GM21367 (cell line): ENCODE measurements at regions not wholly inside any gene's neighbourhood (a gene's known extent, or its start where the extent isn't known, plus 50 kb on each side); places are given as distances from the start of the nearest gene placed in this dataset.

Source experiments
- ATAC-seq: cut with Tn5 transposase; IDR thresholded peaks from one replicate; pipeline ENCODE4 v1.9.1; 2021; ENCODE audit not compliant: unreplicated experiment

DNA sequence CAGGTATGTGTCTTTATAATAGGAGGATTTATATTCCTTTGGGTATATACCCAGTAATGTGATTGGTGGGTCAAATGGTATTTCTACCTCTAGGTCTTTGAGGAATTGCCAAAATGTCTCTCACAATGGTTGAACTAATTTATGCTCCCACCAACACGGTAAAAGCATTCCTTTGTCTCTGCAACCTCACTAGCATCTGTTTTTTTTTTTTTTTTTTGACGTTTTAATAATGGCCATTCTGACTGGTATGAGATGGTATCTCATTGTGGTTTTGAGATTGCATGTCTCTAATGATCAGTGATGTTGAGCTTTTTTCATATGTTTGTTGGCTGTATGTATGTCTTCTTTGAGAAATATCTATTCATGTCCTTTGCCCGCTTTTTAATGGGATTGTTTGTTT, 144.9 kb upstream of the RGS17 start:
- ATAC-seq = no peak

DNA sequence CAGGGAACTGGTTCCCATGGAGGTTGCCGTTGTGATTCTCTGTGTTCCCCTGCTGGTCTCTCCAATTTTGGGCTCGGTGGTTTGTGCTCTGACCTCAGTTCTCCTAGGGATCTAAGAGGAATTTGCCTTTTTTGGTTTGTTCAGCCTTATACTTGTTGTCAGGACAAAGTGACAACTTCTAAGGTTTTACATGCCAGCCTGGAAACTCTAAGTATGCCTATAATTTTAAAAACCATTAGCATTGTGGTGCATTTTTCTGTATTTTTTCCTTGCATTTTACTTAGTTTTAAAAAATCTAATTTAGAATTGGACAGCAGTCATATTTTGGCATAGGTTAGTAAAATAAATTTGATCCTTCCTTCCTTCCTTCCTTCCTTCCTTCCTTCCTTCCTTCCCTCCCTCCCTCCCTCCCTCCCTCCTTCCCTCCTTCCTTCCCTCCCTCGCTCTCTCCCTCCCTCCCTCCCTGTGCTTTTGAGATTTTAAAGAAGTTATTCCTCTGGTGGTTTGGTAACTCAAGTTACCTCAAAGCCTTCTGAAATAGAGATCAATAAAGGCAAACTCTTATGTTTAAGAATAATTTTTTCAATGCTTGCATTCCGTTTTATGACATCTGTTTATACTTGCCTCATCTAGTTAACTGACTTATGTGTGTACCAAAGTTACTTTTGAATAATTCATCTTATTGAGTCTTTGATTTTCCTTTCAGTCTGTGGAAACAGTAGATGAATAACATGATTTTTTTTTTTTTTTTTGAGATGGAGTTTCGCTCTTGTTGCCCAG, 141.3 kb upstream of the RGS17 start:
- ATAC-seq = no peak

DNA sequence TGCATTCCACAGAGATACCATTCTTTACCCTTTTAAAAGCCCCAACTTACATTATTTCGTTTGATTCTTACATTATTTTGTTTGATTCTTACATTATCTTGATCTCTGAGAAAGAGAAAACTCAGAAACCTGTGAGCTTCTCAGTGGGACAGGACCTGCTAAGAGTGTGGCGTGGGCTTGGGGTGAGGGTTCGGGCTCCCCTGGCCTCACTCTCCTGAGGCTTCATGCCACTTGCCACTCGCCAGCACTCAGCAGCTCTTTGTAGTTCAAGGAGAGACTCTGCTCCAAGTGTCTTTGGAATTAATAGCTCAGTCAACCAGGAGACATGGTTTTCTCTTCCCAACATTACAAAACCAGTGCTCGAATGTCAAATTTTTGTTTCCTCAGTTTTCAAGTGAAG, 132.4 kb upstream of the RGS17 start:
- ATAC-seq = no peak

DNA sequence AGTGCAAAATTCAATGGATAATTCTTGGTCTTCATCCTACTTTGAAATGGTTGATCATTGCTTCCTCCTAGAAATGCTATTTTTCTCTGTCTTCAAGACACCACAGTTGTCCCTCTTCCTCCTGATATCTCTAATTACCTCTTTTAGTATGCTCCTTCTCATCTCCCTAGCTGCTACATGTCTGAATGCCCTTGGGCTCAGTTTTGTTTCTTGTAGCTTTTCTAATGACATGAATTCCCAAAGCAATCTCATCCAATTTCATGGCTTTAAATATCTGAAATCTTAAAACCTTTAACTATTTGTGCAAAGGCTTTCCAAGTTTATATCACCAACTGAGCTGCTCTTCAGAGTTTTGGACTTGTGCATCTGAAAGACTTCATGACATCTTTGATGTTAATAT, 120.2 kb upstream of the RGS17 start:
- ATAC-seq = no peak

DNA sequence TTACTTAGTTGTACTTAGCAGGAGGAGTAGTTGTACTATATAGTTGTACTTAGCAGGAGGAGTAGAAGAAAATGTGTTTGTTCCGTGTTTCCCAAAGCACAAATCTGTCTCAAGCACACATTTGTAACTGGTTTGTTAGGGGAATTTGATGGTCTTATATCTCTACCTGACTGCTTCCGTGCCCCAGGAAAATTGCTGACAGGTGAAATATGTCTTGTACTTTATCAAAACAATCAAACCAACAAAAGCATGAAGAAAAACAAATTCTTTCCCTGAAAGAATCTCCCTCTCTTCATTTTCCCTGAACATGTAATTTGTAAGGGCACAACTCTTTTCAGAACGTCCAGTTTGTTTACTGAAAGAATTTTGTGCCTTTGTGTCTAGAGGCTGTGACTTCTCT, 106.6 kb upstream of the RGS17 start:
- ATAC-seq = no peak

DNA sequence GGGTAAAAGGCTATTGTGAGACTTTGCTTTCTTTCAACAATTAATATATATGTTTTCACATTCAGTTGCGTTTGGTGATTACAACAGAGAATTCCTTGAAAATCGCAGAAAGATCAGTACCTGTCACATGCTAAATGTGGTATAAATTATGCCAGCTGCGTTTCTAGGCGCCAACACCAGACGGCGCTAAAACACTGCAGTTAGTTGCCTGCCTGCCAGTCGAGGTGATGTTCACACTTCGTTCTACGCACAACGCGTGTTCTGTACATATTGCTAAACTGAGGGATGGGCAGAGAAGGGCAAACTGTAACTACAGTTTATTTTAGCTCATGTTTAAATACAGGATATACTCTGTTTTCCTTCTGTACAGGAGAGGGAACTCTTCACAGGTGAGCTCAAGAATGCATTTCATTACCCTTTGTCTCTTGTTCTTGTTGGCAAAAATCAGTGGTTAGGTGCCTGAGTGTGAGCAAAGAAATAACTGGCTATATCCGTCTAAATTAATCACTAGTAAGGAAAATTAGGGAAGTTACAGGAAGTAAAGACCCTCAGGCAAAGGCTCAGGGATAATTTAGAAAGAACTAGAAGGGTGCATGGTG, 100.1 kb upstream of the RGS17 start:
- peak; percentile 66 for ATAC-seq

DNA sequence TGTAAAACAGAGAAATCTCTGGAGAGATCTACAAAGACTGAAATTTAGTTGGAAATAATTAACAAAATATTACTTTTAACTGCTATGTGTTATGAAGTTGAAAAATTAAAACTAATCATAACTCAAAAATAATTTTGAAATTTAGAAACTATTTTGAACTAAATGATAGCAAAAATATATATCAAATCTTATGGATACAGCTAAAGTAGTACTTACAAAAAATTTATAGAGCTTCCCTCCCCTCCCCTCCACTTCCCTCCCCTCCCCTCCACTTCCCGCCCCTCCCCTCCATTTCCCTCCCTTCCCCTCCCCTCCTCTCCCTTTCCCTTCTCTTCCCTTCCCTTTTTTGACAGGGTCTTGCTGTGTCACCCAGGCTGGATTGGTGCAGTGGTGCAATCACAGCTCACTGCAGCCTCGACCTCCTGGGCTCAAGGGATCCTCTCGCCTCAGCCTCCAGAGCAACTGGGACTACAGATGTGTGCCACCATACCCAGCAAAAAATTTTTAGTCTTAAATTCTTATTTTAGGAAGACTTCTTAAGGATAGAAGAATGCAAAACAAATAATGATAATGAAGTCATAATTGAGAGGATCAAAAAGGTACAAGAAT, 87.2 kb upstream of the RGS17 start:
- ATAC-seq = no peak

DNA sequence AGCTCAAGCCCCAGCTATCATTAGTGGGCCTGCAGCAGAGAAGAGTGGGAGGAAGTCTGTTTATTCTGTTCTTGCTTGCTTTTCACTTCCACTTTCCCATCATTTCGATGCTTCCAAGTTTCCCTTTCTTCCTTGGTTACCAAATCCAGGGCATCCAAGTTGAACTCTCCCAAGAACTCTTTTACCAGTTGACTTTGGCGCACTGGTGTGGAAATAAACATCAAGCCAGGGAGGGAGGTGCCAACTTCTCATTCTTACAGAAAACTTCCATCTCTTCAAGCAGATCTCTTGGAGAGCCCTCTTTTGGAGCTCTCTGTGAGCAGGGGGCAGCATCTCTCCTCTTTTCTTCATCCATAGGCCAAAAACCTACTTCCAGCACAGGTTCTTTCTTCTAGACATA, 85.7 kb upstream of the RGS17 start:
- ATAC-seq = no peak

DNA sequence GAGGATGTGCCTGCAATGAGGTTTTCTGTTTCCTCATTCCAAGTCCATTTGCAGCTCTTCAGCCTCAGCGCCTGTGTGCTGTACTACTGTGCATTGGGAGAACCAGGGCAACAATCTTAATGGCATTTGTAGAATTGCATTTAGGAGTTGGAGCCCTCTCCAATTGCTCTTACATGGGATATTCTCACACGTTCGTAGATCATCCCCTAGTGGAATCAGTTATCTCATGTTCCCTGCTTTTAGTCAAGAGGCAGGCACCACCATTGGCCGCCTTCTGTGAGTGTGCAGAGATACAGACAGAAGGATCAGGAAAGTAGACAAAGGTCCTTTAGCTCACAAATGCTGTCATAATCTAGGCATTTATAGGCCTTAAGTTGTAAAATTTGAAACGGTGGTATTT, 84.2 kb upstream of the RGS17 start:
- no peak for ATAC-seq

DNA sequence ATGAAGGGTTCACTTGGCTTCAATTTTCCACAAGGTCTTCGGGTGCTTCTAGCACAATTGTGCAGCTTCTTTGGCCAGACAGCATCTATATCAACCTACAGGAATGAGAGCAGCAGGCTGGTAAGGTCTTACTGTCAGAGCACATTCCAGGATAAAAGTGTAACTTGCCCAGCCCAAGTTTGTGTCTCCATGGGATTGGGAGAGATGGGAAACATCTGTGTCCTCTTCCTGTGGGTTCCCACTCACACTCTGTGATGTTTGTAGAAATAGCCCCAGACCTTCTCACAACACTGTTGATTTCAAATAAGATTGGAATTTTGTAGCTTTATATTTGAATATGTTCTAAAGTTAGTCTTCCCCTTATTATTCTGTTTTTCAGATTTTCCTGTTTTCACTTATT, 83.4 kb upstream of the RGS17 start:
- no peak for ATAC-seq

DNA sequence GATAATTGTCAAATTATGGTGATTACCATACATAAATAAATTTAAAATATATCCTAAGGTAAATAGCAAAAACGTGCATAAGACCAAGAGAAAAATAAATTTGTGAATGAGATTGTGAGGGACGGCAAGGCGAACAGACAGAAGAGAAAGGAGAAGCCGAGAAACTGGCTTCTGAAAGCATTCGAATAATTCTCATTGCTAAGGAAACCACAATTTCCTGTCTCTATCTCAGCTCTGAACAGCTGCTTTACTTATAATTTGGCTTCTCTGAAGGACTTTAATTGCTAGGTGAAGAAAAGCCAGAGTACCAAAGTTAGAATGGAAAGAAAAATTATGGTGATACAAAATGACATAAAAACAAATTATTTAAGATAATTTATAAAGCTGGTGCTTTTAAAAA, 79.0 kb upstream of the RGS17 start:
- ATAC-seq = peak; percentile 93

DNA sequence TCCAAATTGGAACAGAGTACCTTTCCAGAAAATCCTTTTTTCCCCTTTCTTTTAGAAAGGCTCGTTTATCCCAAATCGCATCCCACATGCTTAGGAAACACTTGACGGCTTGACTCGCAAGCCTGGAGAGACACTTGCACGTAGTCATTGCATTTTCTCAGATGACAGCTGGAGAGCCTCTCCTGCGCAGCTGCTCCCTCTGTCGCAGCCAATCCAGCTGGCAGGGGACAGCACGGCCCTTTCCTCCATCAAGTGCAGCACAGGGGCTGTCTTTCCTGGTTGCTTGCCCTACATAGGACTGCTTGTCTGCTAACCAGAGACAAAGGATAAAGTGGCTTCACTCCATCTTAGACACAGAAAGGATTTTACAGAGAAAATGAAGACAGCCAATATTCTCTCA, 77.6 kb upstream of the RGS17 start:
- ATAC-seq = no peak

DNA sequence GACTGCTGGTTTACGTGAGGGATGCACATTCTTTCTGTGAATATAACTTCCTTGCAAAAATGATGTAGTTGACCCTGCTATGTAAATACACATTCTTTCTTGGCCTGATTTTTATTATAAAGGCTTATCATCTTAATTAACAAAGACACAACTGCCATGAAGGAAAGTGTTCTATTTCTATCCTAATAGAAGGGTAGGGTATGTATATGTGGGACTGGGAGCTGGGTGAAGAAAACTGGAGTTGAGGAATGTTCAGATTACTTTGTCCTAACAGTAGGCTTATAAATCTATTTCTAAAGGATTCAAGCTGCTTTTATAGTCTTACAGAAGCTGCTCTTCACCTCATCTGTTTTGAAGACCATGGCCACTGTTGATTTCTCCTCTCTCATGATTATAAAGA, 76.5 kb upstream of the RGS17 start:
- ATAC-seq = no peak

DNA sequence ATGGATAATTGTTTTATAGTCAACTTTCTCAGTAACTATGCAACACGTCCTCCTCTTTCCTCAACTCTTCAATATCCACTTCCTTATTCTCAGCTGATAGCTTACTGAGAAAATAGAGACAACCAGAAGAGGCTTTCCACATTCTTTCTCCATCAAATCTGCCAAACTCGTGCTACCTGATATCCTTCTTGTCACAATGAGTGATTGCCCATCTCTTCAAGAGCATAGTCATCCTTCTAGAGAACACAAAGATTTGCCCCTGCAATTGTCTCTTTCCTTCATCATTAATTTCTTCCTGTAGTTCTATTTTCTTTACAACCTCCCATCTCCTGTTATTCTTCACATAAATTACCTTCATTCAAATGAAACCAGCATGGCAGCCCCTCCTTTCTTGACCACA, 75.9 kb upstream of the RGS17 start:
- no peak for ATAC-seq

DNA sequence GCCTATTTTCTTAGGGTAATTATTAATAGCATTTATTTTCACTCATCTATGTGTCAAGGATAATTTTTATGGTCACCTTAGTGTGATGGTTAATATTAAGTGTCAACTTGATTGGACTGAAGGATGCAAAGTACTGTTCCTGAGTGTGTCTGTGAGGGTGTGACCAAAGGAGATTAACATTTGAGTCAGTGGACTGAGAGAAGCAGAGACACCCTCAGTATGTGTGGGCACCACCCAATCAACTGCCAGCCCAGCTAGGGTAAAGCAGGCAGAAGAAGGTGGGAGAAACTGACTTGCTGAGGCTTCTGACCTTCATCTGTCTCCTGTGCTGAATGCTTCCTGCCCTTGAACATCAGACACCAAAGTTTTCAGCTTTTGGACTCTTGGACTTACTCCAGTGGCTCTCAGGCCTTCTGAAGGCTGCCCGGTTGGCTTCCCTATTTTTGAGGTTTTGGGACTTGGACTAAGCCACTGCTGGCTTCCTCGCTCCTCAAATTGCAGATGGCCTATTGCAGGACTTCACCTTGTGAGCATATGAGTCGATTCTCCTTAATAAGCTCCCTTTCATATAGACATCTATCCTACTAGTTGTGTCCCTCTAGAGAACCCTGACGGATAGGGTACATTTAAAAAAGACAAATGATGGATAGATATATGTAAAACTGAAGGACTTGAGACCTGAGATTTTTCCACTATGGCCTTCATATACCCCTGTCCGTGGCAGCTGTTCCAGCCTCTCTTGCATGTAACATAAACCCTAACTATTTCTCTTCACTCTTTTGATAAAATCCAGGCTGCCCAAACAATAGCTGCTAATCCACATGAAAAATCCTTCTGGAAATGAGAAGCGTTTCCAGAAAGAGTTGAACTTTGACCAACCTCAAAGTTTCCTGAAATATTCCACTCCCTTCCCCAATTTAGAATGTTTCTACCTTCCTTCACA, 62.1 kb upstream of the RGS17 start:
- no peak for ATAC-seq

DNA sequence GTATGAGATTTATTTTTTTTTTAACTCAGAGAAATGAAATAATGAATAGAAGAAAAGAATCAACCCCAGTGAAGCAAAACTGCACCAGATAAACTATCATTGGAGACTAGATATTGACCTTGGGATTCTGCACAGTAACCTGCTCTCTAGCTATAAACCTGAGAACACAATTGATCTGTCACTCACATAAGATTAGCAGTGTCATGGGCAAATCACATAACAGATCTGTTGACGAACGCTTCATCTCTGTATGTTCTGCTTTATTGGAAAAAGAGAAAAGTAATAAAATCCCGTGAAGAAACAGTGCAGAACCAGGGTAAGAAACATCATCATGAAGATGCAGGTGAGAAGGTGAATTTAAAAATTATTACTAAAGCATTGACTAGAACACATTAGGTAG, 52.8 kb upstream of the RGS17 start:
- ATAC-seq = no peak
